TTC549 (cell line): ENCODE measurements at regions not wholly inside any gene's neighbourhood (a gene's known extent, or its start where the extent isn't known, plus 50 kb on each side); places are given as distances from the start of the nearest gene placed in this dataset.
"Not testable (repeated sequence)": the region's sequence is repeated elsewhere in the genome, so short reads cannot be mapped to it uniquely, and the experiment has no call there.

Source experiments
- FAIRE-seq: peaks from 2 replicates; lab custom pipeline; 2012; peaks lifted over from hg19 to GRCh38; lab: Jason Lieb, UNC

- FAIRE-seq, result no peak
These were observed 1249.3 kb downstream of the CDH12 start for GRCh38 chr5:21603796-21604195.

GRCh38 chr5:21594566-21594965 lies 1258.6 kb downstream of the CDH12 start:
- FAIRE-seq, result no peak

GRCh38 chr5:21593261-21593660 lies 1259.9 kb downstream of the CDH12 start:
- FAIRE-seq, result no peak

GRCh38 chr5:21581508-21581907 lies 1271.6 kb downstream of the CDH12 start:
- no peak for FAIRE-seq

- no peak for FAIRE-seq
These were observed 1278.2 kb downstream of the CDH12 start for GRCh38 chr5:21574961-21575360.

GRCh38 chr5:21574438-21574837 lies 1278.7 kb downstream of the CDH12 start:
- FAIRE-seq, result no peak

- FAIRE-seq, result no peak
These were observed 1279.5 kb downstream of the CDH12 start for GRCh38 chr5:21573416-21574314.

GRCh38 chr5:21571196-21571595 lies 1281.9 kb downstream of the CDH12 start:
- FAIRE-seq, result not testable (repeated sequence)

GRCh38 chr5:21559109-21559508 lies 1294.0 kb downstream of the CDH12 start:
- not testable (repeated sequence) for FAIRE-seq

- not testable (repeated sequence) for FAIRE-seq
These were observed 1300.9 kb downstream of the CDH12 start for GRCh38 chr5:21552263-21552662.

- not testable (repeated sequence) for FAIRE-seq
These were observed 1302.2 kb downstream of the CDH12 start for GRCh38 chr5:21550916-21551315.

GRCh38 chr5:21547656-21548055 lies 1305.5 kb downstream of the CDH12 start:
- FAIRE-seq, result not testable (repeated sequence)

- not testable (repeated sequence) for FAIRE-seq
These were observed 1318.0 kb downstream of the CDH12 start for GRCh38 chr5:21535114-21535513.

- FAIRE-seq, result not testable (repeated sequence)
These were observed 1332.0 kb downstream of the CDH12 start for GRCh38 chr5:21521157-21521556.

- FAIRE-seq, result not testable (repeated sequence)
These were observed 1356.2 kb downstream of the CDH12 start for GRCh38 chr5:21496926-21497325.

- FAIRE-seq, result not testable (repeated sequence)
These were observed 1357.1 kb downstream of the CDH12 start for GRCh38 chr5:21496056-21496455.

- FAIRE-seq, result not testable (repeated sequence)
These were observed 1357.9 kb downstream of the CDH12 start for GRCh38 chr5:21495235-21495634.

GRCh38 chr5:21494033-21494432 lies 1359.1 kb downstream of the CDH12 start:
- not testable (repeated sequence) for FAIRE-seq

- FAIRE-seq, result not testable (repeated sequence)
These were observed 1362.0 kb downstream of the CDH12 start for GRCh38 chr5:21491182-21491581.

- FAIRE-seq, result not testable (repeated sequence)
These were observed 1364.3 kb downstream of the CDH12 start for GRCh38 chr5:21488828-21489227.

GRCh38 chr5:21485458-21486000 lies 1367.6 kb downstream of the CDH12 start:
- FAIRE-seq, result not testable (repeated sequence)

- FAIRE-seq, result not testable (repeated sequence)
These were observed 1368.7 kb downstream of the CDH12 start for GRCh38 chr5:21484498-21484889.

- FAIRE-seq, result not testable (repeated sequence)
These were observed 1369.2 kb downstream of the CDH12 start for GRCh38 chr5:21483790-21484497.
